GM12878 (cell line): ENCODE measurements at regions not wholly inside any gene's neighbourhood (a gene's known extent, or its start where the extent isn't known, plus 50 kb on each side); places are given as distances from the start of the nearest gene placed in this dataset.

Experiments
- ATAC-seq: fragments of 200-7000 bp; cut with Tn5 transposase; 3 replicates; pipeline ENCODE4 v1.9.1; 2020; ENCODE audit warnings: mild to moderate bottlenecking, moderate library complexity
- BruUV-seq: library from RNA; stranded (reverse); fragments of 400-500 nt; replicated peaks from 2 replicates; lab custom pipeline; 2021; lab: Mats Ljungman, UMichigan
- CTCF ChIA-PET: fragments of 300-600 bp; sonication (Branson Sonifier 250); formaldehyde crosslinking; extraction: SDS; loops from one replicate; lab custom pipeline; 2021; ENCODE audit warnings: inconsistent platforms; lab: Yijun Ruan, JAX
- POLR2A ChIA-PET: fragments of 350-600 bp; formaldehyde crosslinking; extraction: SDS; loops from one replicate; lab custom pipeline; 2021; ENCODE audit warnings: inconsistent platforms; lab: Charles Lee
- RAD21 ChIA-PET: fragments of 300-600 bp; sonication (Branson Sonifier 250); formaldehyde crosslinking; loops from one replicate; lab custom pipeline; 2023; ENCODE audit warnings: antibody characterized with exemption; ENCODE audit not compliant: unreplicated experiment; lab: Charles Lee
- SMC1A ChIA-PET: fragments of 300-600 bp; sonication (Branson Sonifier 250); formaldehyde crosslinking; loops from one replicate; lab custom pipeline; 2023; ENCODE audit not compliant: unreplicated experiment, uncharacterized antibody; lab: Charles Lee
- DNase-seq: peaks from one replicate; pipeline ENCODE4 v3.0.0-alpha.2; 2011; ENCODE audit warnings: low read depth, low spot score
- FAIRE-seq: peaks from 3 replicates; lab custom pipeline; 2011; peaks lifted over from hg19 to GRCh38; lab: Jason Lieb, UNC
- H2AFZ ChIP-seq: 2 replicates; pipeline ENCODE4 v1.6.0; 2011; ENCODE audit warnings: low read depth, low read length, control low read depth; ENCODE audit not compliant: control insufficient read depth
- H3K27ac ChIP-seq: 2 replicates; pipeline ENCODE4 v1.5.1; 2011; ENCODE audit warnings: control low read depth; ENCODE audit not compliant: control insufficient read depth, insufficient read depth
- H3K27me3 ChIP-seq, 2 experiments: replicated peaks in 1 of 2; 2 replicates each; pipeline versions ENCODE4 v1.6.0 to v1.6.1; 2011; ENCODE audit warnings: low read length in 1 of 2; ENCODE audit not compliant: control insufficient read depth in 2 of 2, insufficient read depth in 2 of 2
- H3K36me3 ChIP-seq, 2 experiments: 2 replicates each; pipeline ENCODE4 v1.5.1; 2011; ENCODE audit warnings: low read length in 1 of 2; ENCODE audit not compliant: control insufficient read depth in 2 of 2, insufficient read depth in 2 of 2
- H3K4me1 ChIP-seq: 2 replicates; pipeline ENCODE4 v1.6.1; 2011; ENCODE audit warnings: mild to moderate bottlenecking, low read length, moderate library complexity, mixed read lengths; ENCODE audit not compliant: control insufficient read depth, insufficient read depth
- H3K4me2 ChIP-seq: 2 replicates; pipeline ENCODE4 v1.6.0; 2011; ENCODE audit warnings: control low read depth; ENCODE audit not compliant: control insufficient read depth, insufficient read depth
- H3K4me3 ChIP-seq: fragments of 200-600 bp; sonication (generic); 2 replicates; pipeline ENCODE4 v1.5.1; 2016
- H3K79me2 ChIP-seq: 2 replicates; pipeline ENCODE4 v1.6.0; 2011; ENCODE audit warnings: low read length; ENCODE audit not compliant: control insufficient read depth, insufficient read depth
- H3K9ac ChIP-seq: 2 replicates; pipeline ENCODE4 v1.8.0; 2011; ENCODE audit warnings: low read length, control low read depth, mixed read lengths; ENCODE audit not compliant: control insufficient read depth, insufficient read depth
- H3K9me3 ChIP-seq: replicated peaks from 3 replicates; pipeline ENCODE4 v1.5.1; 2011; ENCODE audit warnings: mild to moderate bottlenecking, low read length; ENCODE audit not compliant: control insufficient read depth, insufficient read depth
- H4K20me1 ChIP-seq: 2 replicates; pipeline ENCODE4 v1.6.0; 2011; ENCODE audit not compliant: control insufficient read depth, insufficient read depth
- ATF2 ChIP-seq: IDR thresholded peaks from 2 replicates; pipeline ENCODE4 v1.6.1; 2012; ENCODE audit warnings: low read length, inconsistent platforms
- ESRRA ChIP-seq: IDR thresholded peaks from 2 replicates; pipeline ENCODE4 v1.6.1; 2012; ENCODE audit warnings: mild to moderate bottlenecking, low read length, improper control_type of control experiment
- IKZF1 ChIP-seq: fragments of 450-650 bp; conservative IDR thresholded peaks from 2 replicates; pipeline ENCODE4 v1.6.1; 2017; ENCODE audit warnings: antibody characterized with exemption, mild to moderate bottlenecking
- RAD51 ChIP-seq: fragments of 450-650 bp; IDR thresholded peaks from 2 replicates; pipeline ENCODE4 v1.6.1; 2016; ENCODE audit warnings: moderate library complexity, mild to moderate bottlenecking, inconsistent platforms
- RBBP5 ChIP-seq: fragments of 200-600 bp; sonication (generic); conservative IDR thresholded peaks from 2 replicates; pipeline ENCODE4 v1.6.1; 2016
- SIX5 ChIP-seq: IDR thresholded peaks from 2 replicates; pipeline ENCODE4 v1.6.1; 2011; ENCODE audit warnings: mild to moderate bottlenecking, low read depth, low read length, moderate library complexity; ENCODE audit not compliant: severe bottlenecking
- SREBF1 ChIP-seq: IDR thresholded peaks from 2 replicates; pipeline ENCODE4 v1.6.1; 2012; ENCODE audit warnings: mild to moderate bottlenecking, low read length
- SREBF2 ChIP-seq: IDR thresholded peaks from 2 replicates; pipeline ENCODE4 v1.6.1; 2012; ENCODE audit warnings: mild to moderate bottlenecking, low read length
- SRF ChIP-seq, 2 experiments: IDR thresholded peaks; 2 replicates each; pipeline ENCODE4 v1.6.1; 2011; ENCODE audit warnings: low read depth in 2 of 2, low read length in 2 of 2, mild to moderate bottlenecking in 1 of 2, moderate library complexity in 1 of 2
- ZZZ3 ChIP-seq: IDR thresholded peaks from 2 replicates; pipeline ENCODE4 v1.6.1; 2011; ENCODE audit warnings: low read depth; ENCODE audit not compliant: control insufficient read depth, insufficient read length
- in situ Hi-C: fragments of 300-500 bp; cut with MboI; formaldehyde crosslinking; loops from 9 replicates; pipeline ENCODE4 v1.14.3; 2018; ENCODE audit warnings: mixed read lengths
- intact Hi-C: fragments of 100-400 bp; cut with micrococcal nuclease; formaldehyde crosslinking; loops from one replicate; pipeline ENCODE4 v1.14.2; 2022; ENCODE audit not compliant: unreplicated experiment
- TF ChIP-seq, protein P1 (sequence below): IDR thresholded peaks from 2 replicates; pipeline ENCODE4 v1.6.1; 2011; ENCODE audit warnings: low read depth, mild to moderate bottlenecking, low read length, moderate library complexity, borderline replicate concordance; ENCODE audit errors: extremely low read depth
- TF ChIP-seq, protein P2 (sequence below): fragments of 450-650 bp; IDR thresholded peaks from 2 replicates; pipeline ENCODE4 v1.6.1; 2014; ENCODE audit warnings: mild to moderate bottlenecking
- TF ChIP-seq, protein P3 (sequence below): fragments of 450-650 bp; IDR thresholded peaks from 2 replicates; pipeline ENCODE4 v1.6.1; 2018; ENCODE audit warnings: mild to moderate bottlenecking, low read depth, moderate library complexity; ENCODE audit not compliant: partially characterized antibody

DNA sequence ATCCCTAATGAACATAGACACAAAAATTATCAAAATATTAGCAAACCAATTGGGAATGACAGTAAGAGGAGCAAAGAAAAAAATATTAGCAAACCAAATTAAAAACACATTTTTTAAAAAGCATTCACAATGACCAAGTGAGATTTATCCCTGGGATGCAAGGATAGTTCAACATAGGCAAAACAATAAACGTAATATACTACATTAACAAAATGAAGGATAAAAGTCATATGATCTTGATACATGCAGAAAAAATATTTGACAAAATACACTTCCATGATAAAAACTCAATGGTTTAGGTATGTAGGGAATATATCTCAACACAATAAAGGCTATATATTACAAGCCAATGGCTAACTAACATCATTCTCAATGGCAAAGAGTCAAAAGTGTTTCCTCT is 83.3 kb downstream of the CRPPA start (continued):
- TF ChIP-seq SRF (IDR thresholded peaks at IDR 0.05; ENCODE audit: low read depth in 2 of 2, low read length in 2 of 2) = no peak
- no peak for TF ChIP-seq SREBF2
- no peak for TF ChIP-seq RAD51

DNA sequence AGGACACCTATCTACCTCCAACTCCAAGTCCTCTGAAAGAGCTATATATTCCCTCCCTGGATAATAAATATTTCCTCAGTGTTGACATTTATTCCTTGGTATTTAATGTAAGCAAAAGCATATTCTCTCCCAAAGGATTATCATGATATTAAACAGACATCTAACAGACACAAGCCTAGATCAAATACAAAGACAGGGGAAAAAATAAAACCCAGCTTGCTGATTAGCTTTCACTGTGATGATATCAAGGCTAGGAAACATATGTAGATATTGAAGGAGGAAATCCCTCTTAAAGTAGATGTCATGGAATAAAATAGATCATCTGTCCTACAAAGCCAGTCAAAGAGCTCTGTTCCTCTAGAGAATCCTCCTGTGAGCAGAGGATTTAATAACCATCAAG is 95.2 kb downstream of the CRPPA start:
- Histone ChIP-seq H3K4me3 (no peak overlapping the region), H3K79me2 (no peaks in the 10 kb centered on the region), H3K27ac (no peak overlapping the region), H3K36me3 (no peaks in the 10 kb centered on the region), H3K27me3 (no peaks in the 10 kb centered on the region), H3K9ac (no peak overlapping the region), H3K9me3 (no peaks in the 10 kb centered on the region), H4K20me1 (no peaks in the 10 kb centered on the region)
- intact Hi-C loops = no loop called here
- POLR2A ChIA-PET = no interaction called here
- in situ Hi-C loops = no loop called here
- ATAC-seq (no peak), FAIRE-seq (no peak), DNase-seq (no peak)
- SMC1A ChIA-PET = interaction anchor here (1.5 kb wide), 1 partner anchor 22 kb away, joined by 5 read pairs; no protein-coding TSS in a partner anchor
- CTCF ChIA-PET = interaction anchor here (0.9 to 1.6 kb wide), 2 partner anchors 15 to 19 kb away, joined by 3 to 8 read pairs; no protein-coding TSS in a partner anchor
- BruUV-seq = no TSS peak
- TF ChIP-seq SRF (IDR thresholded peaks at IDR 0.05; ENCODE audit: low read depth in 2 of 2, low read length in 2 of 2) (no peak), RBBP5 (no peak), ATF2 (no peak), ESRRA (no peak), SIX5 (no peak), IKZF1 (no peak), SREBF1 (no peak), ZZZ3 (no peak)
- TF ChIP-seq, protein P1, sequence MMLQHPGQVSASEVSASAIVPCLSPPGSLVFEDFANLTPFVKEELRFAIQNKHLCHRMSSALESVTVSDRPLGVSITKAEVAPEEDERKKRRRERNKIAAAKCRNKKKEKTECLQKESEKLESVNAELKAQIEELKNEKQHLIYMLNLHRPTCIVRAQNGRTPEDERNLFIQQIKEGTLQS = no peak
- TF ChIP-seq, protein P2, sequence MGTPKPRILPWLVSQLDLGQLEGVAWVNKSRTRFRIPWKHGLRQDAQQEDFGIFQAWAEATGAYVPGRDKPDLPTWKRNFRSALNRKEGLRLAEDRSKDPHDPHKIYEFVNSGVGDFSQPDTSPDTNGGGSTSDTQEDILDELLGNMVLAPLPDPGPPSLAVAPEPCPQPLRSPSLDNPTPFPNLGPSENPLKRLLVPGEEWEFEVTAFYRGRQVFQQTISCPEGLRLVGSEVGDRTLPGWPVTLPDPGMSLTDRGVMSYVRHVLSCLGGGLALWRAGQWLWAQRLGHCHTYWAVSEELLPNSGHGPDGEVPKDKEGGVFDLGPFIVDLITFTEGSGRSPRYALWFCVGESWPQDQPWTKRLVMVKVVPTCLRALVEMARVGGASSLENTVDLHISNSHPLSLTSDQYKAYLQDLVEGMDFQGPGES = no peak
- TF ChIP-seq, protein P3, sequence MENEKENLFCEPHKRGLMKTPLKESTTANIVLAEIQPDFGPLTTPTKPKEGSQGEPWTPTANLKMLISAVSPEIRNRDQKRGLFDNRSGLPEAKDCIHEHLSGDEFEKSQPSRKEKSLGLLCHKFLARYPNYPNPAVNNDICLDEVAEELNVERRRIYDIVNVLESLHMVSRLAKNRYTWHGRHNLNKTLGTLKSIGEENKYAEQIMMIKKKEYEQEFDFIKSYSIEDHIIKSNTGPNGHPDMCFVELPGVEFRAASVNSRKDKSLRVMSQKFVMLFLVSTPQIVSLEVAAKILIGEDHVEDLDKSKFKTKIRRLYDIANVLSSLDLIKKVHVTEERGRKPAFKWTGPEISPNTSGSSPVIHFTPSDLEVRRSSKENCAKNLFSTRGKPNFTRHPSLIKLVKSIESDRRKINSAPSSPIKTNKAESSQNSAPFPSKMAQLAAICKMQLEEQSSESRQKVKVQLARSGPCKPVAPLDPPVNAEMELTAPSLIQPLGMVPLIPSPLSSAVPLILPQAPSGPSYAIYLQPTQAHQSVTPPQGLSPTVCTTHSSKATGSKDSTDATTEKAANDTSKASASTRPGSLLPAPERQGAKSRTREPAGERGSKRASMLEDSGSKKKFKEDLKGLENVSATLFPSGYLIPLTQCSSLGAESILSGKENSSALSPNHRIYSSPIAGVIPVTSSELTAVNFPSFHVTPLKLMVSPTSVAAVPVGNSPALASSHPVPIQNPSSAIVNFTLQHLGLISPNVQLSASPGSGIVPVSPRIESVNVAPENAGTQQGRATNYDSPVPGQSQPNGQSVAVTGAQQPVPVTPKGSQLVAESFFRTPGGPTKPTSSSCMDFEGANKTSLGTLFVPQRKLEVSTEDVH = no peak
- TF ChIP-seq, all 136 proteins: peak for 0
- RAD21 ChIA-PET = no interaction called here
- no peaks in the 10 kb centered on the region for H3K4me1 ChIP-seq
- no peak overlapping the region for H2AFZ ChIP-seq
- H3K4me2 ChIP-seq = no peak overlapping the region
